ENCODE measurements at regions not wholly inside any gene's neighbourhood (a gene's known extent, or its start where the extent isn't known, plus 50 kb on each side); places are given as distances from the start of the nearest gene placed in this dataset.
"Not testable (repeated sequence)": the region's sequence is repeated elsewhere in the genome, so short reads cannot be mapped to it uniquely, and the experiment has no call there.

- peak; percentile 69 for DNase-seq (ENCODE audit: low spot score)
- Histone ChIP-seq H3K4me3 (peak overlapping the region; percentile 76), H3K27ac (peak overlapping the region; percentile 73 to 85)
Observed at GRCh38 chr15:32536507-32537172, 56.6 kb upstream of the GOLGA8N start.

GRCh38 chr15:32536057-32536493 is 57.2 kb upstream of the GOLGA8N start:
- not testable (repeated sequence) for DNase-seq (ENCODE audit: low spot score); H3K27ac ChIP-seq; H3K4me3 ChIP-seq

DNA sequence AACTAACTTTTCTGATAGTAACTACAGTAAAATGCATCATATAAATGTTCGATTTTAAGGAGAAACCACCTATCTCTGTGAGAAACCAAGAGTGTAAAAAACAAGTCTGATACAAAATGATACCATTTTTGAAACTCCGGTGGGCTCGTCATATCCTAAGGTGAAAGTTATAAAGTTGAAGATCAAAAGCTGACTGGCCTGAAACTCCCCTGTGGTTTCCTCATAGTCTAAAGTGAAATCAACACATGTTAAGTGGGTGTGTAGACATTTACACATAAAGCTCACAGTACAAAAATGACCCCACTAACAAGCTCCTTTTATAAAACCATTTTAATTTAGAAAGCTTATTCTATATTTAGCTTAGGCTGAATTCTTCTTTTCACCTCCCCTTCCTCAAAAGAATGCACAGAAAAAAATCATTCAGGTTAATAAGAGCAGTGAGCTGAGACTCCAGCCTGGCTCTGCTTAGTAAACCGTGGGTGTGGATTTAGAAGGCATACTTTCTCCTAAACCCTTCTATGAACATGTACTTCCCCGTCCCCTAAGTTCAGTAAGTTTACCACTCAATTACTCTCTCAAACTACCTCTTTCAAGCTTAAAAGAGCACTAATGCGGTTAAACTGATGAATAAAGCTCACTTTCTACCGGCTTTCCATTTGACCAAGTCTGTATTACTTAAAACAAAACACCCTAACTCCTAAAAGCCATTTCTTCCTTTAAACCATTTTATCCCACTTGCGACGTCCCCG is 57.9 kb upstream of the GOLGA8N start:
- H3K4me3 ChIP-seq; DNase-seq (ENCODE audit: low spot score); H3K27ac ChIP-seq: not testable (repeated sequence)

DNA sequence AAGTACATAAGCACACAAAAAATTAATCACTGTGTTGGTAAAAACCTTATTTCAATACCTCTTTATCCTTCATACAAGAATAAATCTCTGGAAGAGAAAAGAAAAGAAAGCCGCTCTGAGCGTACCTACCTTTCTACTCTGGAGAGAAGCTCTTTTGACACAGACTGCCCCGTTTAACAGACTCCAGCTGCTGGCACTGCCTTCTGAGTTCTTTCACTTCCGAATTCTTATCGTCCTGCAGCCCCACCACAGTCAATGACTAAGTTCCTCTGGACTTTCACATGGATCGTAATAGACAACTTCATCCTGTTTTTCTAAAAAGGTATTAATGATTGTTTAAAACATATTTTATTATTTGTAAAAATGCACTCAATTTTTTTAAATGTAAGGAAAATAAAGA is 67.5 kb upstream of the GOLGA8O start:
- not testable (repeated sequence) for DNase-seq (ENCODE audit: low spot score); H3K4me3 ChIP-seq; H3K27ac ChIP-seq

DNA sequence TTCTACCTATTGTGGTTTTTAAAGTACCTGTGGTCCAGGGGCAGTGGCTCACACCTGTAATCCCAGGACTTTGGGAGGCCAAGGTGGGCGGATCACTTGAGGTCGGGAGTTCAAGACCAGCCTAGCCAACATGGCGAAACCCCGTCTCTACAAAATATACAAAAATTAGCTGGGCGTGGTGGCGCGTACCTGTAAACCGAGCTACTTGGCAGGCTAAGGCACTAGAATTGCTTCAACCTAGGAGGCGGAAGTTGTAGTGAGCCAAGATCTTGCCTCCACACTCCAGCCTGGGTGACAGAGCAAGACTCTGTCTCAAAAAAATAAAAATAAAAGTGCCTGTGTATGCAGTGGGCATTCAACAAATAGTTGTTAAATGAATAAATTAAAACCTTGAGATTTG is 67.0 kb upstream of the GOLGA8O start:
- not testable (repeated sequence) for H3K27ac ChIP-seq; H3K4me3 ChIP-seq; DNase-seq (ENCODE audit: low spot score)

DNA sequence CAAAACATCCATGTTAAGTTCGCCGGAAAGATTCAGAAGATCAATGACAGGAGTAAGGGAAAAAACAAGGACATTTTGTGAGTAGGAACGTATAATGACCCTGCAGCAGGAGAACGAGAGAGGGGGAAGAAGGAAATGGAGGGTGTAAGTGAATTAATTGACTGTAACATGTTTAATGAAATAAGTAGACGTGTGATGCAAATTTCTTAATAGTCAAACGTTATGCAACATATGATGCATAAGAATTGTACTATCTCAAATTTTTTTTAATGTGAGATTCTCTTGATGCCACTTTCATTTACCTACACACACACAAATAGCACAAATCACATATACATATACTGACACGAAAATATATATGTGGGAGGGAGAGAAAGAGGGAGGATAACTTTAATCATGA is 63.5 kb upstream of the GOLGA8O start:
- DNase-seq (ENCODE audit: low spot score); H3K27ac ChIP-seq; H3K4me3 ChIP-seq: not testable (repeated sequence)

GRCh38 chr15:32518013-32518412 is 62.6 kb upstream of the GOLGA8O start:
- not testable (repeated sequence) for H3K4me3 ChIP-seq, H3K27ac ChIP-seq
- DNase-seq (ENCODE audit: low spot score): peak; percentile 11

DNA sequence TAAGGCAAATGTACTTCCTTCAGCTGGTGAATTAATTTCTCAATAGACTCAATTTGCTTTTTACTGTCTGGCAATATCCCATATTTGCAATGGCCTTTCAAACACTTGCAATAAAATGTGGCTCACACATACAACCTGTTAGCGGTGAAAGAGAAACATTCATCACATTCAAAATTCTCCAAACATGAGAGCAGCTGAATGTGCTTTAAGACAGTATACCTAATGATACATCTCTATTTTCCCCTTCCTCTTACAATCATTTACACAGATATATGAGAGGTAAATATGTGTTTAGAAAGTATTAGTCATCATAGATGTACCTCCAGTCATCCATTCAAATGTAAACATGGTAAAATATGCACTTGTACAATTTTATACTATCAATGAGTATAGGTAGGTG is 61.5 kb upstream of the GOLGA8O start:
- not testable (repeated sequence) for DNase-seq (ENCODE audit: low spot score); H3K4me3 ChIP-seq; H3K27ac ChIP-seq

DNA sequence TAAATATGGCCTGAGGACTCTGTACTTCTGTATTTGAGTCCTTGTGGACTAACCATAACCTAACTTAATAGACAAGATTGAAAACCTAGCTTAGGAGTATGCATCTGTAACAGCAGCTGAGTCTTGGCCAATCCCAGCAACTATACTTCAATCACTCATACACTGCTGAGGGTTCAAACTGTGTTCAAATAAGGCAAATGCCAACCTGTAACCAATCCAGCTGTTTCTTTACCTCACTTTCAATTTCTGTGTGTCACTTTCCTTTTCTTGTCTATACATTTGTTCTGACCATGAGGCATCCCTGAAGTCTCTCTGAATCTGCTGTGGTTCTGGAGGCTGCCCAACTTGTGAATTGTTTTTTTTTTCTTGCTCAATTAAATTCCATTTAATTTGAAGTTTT is 57.9 kb upstream of the GOLGA8O start:
- H3K27ac ChIP-seq; DNase-seq (ENCODE audit: low spot score); H3K4me3 ChIP-seq: not testable (repeated sequence)

DNA sequence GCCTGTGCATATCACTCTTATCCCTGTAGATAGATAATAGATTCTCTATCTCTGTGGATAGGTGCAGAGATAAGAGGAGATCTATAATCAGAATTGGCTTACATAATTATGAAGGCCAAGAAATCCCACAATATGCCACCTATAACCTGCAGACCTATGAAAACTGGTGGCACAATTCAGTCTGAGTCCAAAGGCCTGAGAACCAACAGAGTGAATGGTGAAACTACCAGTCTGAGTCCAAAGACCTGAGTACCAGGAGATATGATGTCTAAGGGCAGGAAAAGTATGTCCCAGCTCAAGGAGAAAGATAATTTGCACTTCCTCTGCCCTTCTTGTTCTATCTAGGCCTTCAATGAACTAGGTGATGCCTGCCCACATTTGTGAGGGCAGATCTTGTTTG is 54.6 kb upstream of the GOLGA8O start:
- not testable (repeated sequence) for DNase-seq (ENCODE audit: low spot score); H3K4me3 ChIP-seq

GRCh38 chr15:32508081-32508480 is 52.6 kb upstream of the GOLGA8O start:
- H3K4me3 ChIP-seq; DNase-seq (ENCODE audit: low spot score); H3K27ac ChIP-seq: not testable (repeated sequence)

More for the DNA sequence above, 54.6 kb upstream of the GOLGA8O start:
- H3K27ac ChIP-seq: not testable (repeated sequence)

GRCh38 chr15:32506787-32507186 is 51.4 kb upstream of the GOLGA8O start:
- not testable (repeated sequence) for DNase-seq (ENCODE audit: low spot score); H3K27ac ChIP-seq; H3K4me3 ChIP-seq

GRCh38 chr15:32505633-32506032 is 50.2 kb upstream of the GOLGA8O start:
- H3K4me3 ChIP-seq; H3K27ac ChIP-seq; DNase-seq (ENCODE audit: low spot score): not testable (repeated sequence)

Data from coronary artery (tissue), 2 donors.